ENCODE measurements at regions not wholly inside any gene's neighbourhood (a gene's known extent, or its start where the extent isn't known, plus 50 kb on each side); places are given as distances from the start of the nearest gene placed in this dataset.

- no peak for TF ChIP-seq CTCF (IDR thresholded peaks at IDR 0.05; ENCODE audit: low read depth, low read length, missing input control)
Measured at GRCh38 chr13:68616600-68617222, 1386.6 kb upstream of the PCDH9 start (continued).

GRCh38 chr13:68609661-68610060 is 1379.5 kb upstream of the PCDH9 start:
- H3K27me3 ChIP-seq (ENCODE audit: control insufficient read depth in 4 of 4, insufficient read depth in 4 of 4, low read length in 3 of 4), result peaks cover 0 to 3% (median 0%) of the 10 kb centered on the region in 4 donors
- TF ChIP-seq HNF4G (IDR thresholded peaks at IDR 0.05) (no peak), EGR1 (IDR thresholded peaks at IDR 0.05; ENCODE audit: low read depth in 2 of 2) (no peak), ATF3 (IDR thresholded peaks at IDR 0.05) (no peak), ZBTB33 (IDR thresholded peaks at IDR 0.05) (no peak), MAX (IDR thresholded peaks at IDR 0.05) (no peak), GABPA (IDR thresholded peaks at IDR 0.05 in 1 of 2, conservative IDR thresholded peaks at IDR 0.05 in 1 of 2) (no peak), RXRA (IDR thresholded peaks at IDR 0.05) (no peak), RAD21 (IDR thresholded peaks at IDR 0.05) (no peak), HNF4A (conservative IDR thresholded peaks at IDR 0.05) (no peak)
- no peaks in the 10 kb centered on the region for H3K4me1 ChIP-seq (ENCODE audit: control insufficient read depth in 4 of 4, insufficient read depth in 4 of 4, low read length in 3 of 4)
- H3K9me3 ChIP-seq (ENCODE audit: control insufficient read depth in 4 of 4, low read length in 3 of 4), result peaks cover 0 to 1% (median 0%) of the 10 kb centered on the region in 4 donors
- 86% methylated on average over 8 of the region's 8 CpGs for WGBS
- H3K36me3 ChIP-seq (ENCODE audit: control insufficient read depth in 4 of 4, insufficient read depth in 3 of 4, low read depth in 1 of 4, low read length in 3 of 4), result no peaks in the 10 kb centered on the region
- H3K4me3 ChIP-seq (ENCODE audit: low read depth in 1 of 3, low read length in 3 of 3), result no peak overlapping the region
- DNase-seq (ENCODE audit: low spot score), result no peak
- H3K27ac ChIP-seq (ENCODE audit: low read depth in 1 of 2, low read length in 2 of 2), result no peak overlapping the region
- no peak overlapping the region for H3K9ac ChIP-seq (ENCODE audit: low read depth in 1 of 2, low read length in 2 of 2)

GRCh38 chr13:68608147-68608546 is 1378.0 kb upstream of the PCDH9 start:
- Histone ChIP-seq H3K27ac (ENCODE audit: low read depth in 1 of 2, low read length in 2 of 2) (no peak overlapping the region), H3K9me3 (ENCODE audit: control insufficient read depth in 4 of 4, low read length in 3 of 4) (no peaks in the 10 kb centered on the region), H3K27me3 (ENCODE audit: control insufficient read depth in 4 of 4, insufficient read depth in 4 of 4, low read length in 3 of 4) (peaks cover 0 to 3% (median 0%) of the 10 kb centered on the region in 4 donors), H3K9ac (ENCODE audit: low read depth in 1 of 2, low read length in 2 of 2) (no peak overlapping the region), H3K4me1 (ENCODE audit: control insufficient read depth in 4 of 4, insufficient read depth in 4 of 4, low read length in 3 of 4) (no peaks in the 10 kb centered on the region), H3K4me3 (ENCODE audit: low read depth in 1 of 3, low read length in 3 of 3) (no peak overlapping the region), H3K36me3 (ENCODE audit: control insufficient read depth in 4 of 4, insufficient read depth in 3 of 4, low read depth in 1 of 4, low read length in 3 of 4) (no peaks in the 10 kb centered on the region)
- no peak for DNase-seq (ENCODE audit: low spot score)
- TF ChIP-seq FOXA2 (IDR thresholded peaks at IDR 0.05) (no peak), JUND (IDR thresholded peaks at IDR 0.05) (no peak), SP1 (IDR thresholded peaks at IDR 0.05) (no peak), YY1 (IDR thresholded peaks at IDR 0.05) (no peak), EGR1 (IDR thresholded peaks at IDR 0.05; ENCODE audit: low read depth in 2 of 2) (no peak), RXRA (IDR thresholded peaks at IDR 0.05) (no peak), GABPA (IDR thresholded peaks at IDR 0.05 in 1 of 2, conservative IDR thresholded peaks at IDR 0.05 in 1 of 2) (no peak), HNF4G (IDR thresholded peaks at IDR 0.05) (no peak), RAD21 (IDR thresholded peaks at IDR 0.05) (no peak), HNF4A (conservative IDR thresholded peaks at IDR 0.05) (no peak), REST (IDR thresholded peaks at IDR 0.05) (no peak), TAF1 (conservative IDR thresholded peaks at IDR 0.05) (no peak), ATF3 (IDR thresholded peaks at IDR 0.05) (no peak), CTCF (IDR thresholded peaks at IDR 0.05; ENCODE audit: low read depth, low read length, missing input control) (no peak), FOXA1 (IDR thresholded peaks at IDR 0.05) (no peak), NR2F2 (IDR thresholded peaks at IDR 0.05) (no peak), MAX (IDR thresholded peaks at IDR 0.05) (no peak)
